ENCODE measurements at regions not wholly inside any gene's neighbourhood (a gene's known extent, or its start where the extent isn't known, plus 50 kb on each side); places are given as distances from the start of the nearest gene placed in this dataset.

DNA sequence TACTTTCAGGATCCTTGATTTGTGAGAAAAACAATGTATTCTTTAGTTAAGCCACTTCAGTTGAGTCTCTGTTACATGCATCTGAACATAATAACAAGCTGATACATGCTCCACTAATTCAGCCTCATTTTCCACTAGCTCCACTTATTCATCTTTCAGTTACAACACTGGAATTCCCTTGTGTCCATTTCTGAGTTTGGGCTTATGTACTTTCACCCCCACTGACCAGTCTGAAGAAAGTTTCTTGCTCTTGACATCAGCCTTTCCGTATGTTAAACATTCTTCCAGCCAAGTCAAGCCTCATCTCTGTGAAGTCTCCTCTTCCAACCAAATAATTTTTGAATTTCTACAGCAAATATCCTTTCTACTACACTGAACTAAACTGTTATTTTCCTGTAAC, 592.5 kb upstream of the NOVA1 start:
- TF ChIP-seq CTCF (IDR thresholded peaks at IDR 0.05) (no peak), POLR2A (IDR thresholded peaks at IDR 0.05) (no peak)

Data from heart left ventricle (tissue), 13 donors.